ACHN (cell line): ENCODE measurements at regions not wholly inside any gene's neighbourhood (a gene's known extent, or its start where the extent isn't known, plus 50 kb on each side); places are given as distances from the start of the nearest gene placed in this dataset.
"Not testable (repeated sequence)": the region's sequence is repeated elsewhere in the genome, so short reads cannot be mapped to it uniquely, and the experiment has no call there.

ENCODE experiments used
- DNase-seq: peaks from one replicate; pipeline ENCODE4 v3.0.0-alpha.2; 2015
- in situ Hi-C: cut with HindIII; loops from 2 replicates; pipeline ENCODE4 v1.10.0; 2017; ENCODE audit warnings: low sequenced_read_pairs, low pct_ligation_motif_present, low pct_unique_long_range_greater_than_20kb

GRCh38 chr6:74041420-74041819 is 345.4 kb downstream of the CD109 start:
- in situ Hi-C loops = no loop called here

DNA sequence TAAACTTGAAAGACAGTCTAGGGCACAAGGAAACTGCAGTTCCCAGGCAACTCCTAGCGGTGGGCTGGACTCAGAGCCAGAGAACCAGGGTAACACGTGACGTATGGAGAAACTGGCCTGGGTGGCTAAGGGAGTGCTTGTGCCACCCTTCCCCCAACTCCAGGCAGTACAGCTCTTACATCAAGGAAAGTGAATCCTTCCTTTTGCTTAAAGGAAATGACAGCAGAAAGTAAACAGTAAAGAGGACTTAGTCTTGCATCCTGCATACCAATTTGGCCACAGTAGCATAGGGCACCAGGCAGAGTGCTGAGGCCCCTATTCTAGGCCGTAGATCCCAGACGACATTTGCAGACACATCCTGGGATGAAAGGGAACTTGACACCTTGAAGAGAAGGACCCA is 322.8 kb downstream of the CD109 start:
- no peak for DNase-seq
- in situ Hi-C loops = no loop called here

More at GRCh38 chr6:74041420-74041819, 345.4 kb downstream of the CD109 start:
- DNase-seq = no peak

- no peak for DNase-seq
- in situ Hi-C loops = no loop called here
Observed at GRCh38 chr6:74015427-74015826, 319.4 kb downstream of the CD109 start.

- in situ Hi-C loops = no loop called here
- DNase-seq = no peak
Observed at GRCh38 chr6:74000666-74001490, 304.9 kb downstream of the CD109 start.

- in situ Hi-C loops, DNase-seq: not testable (repeated sequence)
Observed at GRCh38 chr6:73990609-73991238, 294.7 kb downstream of the CD109 start.

- DNase-seq = no peak
- in situ Hi-C loops = no loop called here
Observed at GRCh38 chr6:73989428-73989827, 293.4 kb downstream of the CD109 start.

- DNase-seq = peak; percentile 10
- in situ Hi-C loops = no loop called here
Observed at GRCh38 chr6:73985891-73986290, 289.9 kb downstream of the CD109 start.

GRCh38 chr6:73984571-73985210 is 288.7 kb downstream of the CD109 start:
- no peak for DNase-seq
- in situ Hi-C loops = no loop called here

GRCh38 chr6:73983367-73983766 is 287.4 kb downstream of the CD109 start:
- in situ Hi-C loops = no loop called here
- DNase-seq = no peak

DNA sequence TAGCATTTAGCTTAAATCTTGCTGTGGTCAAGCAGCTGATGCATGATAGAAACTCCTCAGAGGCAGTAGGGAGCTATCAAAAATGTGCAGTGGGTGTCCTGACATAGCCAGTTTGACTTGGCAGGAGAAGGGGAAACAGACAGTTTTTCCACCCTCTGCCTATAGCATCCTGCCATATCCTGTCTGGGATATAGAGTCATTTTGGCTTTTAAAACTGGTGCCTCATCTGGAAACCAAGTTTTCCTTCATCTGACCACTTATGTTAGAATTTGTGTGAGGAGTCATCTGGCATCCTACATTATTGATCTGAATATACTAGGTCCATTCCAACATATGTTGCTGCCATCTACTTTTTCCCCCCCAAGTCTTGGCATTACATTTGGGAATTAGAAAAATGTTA is 284.1 kb downstream of the CD109 start:
- in situ Hi-C loops = no loop called here
- no peak for DNase-seq

GRCh38 chr6:73978330-73978729 is 282.3 kb downstream of the CD109 start:
- in situ Hi-C loops = no loop called here
- no peak for DNase-seq

DNA sequence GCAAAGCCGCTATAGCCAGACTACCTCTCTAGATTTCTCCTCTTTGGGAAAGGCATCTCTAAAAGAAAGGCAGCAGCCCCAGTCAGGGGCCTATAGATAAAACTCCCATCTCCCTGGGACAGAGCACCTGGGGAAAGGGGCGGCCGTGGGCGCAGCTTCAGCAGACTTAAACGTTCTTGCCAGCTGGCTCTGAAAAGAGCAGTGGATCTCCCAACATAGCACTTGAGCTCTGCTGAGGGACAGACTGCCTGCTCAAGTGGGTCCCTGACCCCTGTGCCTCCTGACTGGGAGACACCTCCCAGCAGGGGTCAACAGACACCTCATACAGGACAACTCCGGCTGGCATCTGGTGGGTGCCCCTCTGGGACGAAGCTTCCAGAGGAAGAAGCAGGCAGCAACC is 276.5 kb downstream of the CD109 start:
- in situ Hi-C loops, DNase-seq: not testable (repeated sequence)

- peak; percentile 60 for DNase-seq
- in situ Hi-C loops = no loop called here
Observed at GRCh38 chr6:73969971-73970970, 274.3 kb downstream of the CD109 start.

GRCh38 chr6:73968221-73968757 is 272.3 kb downstream of the CD109 start:
- in situ Hi-C loops = no loop called here
- no peak for DNase-seq

DNA sequence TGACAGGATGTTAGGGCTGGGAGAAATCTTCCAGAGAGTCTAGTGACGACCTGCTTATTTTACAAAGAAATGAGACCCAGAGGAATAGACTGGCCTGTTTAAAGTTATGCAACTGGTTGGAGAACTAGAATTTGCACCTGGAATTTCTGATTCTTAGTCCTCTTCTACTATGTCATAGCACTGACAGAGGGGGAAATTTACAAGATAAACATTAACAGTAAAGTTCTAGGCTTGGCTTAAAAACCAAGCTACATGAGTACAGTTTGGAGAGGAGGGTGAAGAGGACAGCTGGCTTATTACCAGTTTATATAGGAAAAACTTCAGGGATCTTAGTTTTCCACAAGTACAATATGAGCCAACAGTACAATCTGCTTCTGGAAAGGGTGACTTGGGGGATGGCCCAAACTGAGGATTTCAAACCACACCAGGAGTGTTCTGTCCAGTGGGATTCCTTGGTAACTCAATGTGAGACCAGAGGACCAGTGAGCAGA is 269.6 kb downstream of the CD109 start:
- DNase-seq = no peak
- in situ Hi-C loops = no loop called here

- in situ Hi-C loops = no loop called here
- DNase-seq = no peak
Observed at GRCh38 chr6:73964241-73964854, 268.3 kb downstream of the CD109 start.

DNA sequence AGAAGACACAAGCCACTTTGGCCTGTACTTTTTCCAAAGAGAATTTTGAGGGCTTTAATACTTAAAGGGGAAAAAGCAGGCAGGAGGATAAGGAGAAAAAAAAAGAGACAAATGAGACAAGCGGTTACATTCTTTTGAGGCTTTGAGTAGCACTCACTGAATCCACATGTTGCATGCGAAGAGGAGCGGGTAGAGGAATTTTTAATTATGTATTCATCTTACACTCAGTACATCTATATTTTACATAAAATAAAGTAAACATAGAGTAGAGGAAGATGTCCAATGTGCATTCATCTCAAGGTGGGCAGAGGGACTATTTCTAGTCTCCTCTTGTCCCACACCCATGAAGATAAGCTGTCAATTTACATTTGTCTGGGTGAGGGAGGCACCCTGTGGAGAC is 266.9 kb downstream of the CD109 start:
- DNase-seq = no peak
- in situ Hi-C loops = no loop called here

- no peak for DNase-seq
- in situ Hi-C loops = no loop called here
Observed at GRCh38 chr6:73956305-73956704, 260.3 kb downstream of the CD109 start.
